Daoy (cell line): ENCODE measurements at regions not wholly inside any gene's neighbourhood (a gene's known extent, or its start where the extent isn't known, plus 50 kb on each side); places are given as distances from the start of the nearest gene placed in this dataset.
"Not testable (repeated sequence)": the region's sequence is repeated elsewhere in the genome, so short reads cannot be mapped to it uniquely, and the experiment has no call there.

Experiments
- DNase-seq: peaks from one replicate; pipeline ENCODE4 v3.0.0-alpha.2; 2015; ENCODE audit warnings: low read depth

DNA sequence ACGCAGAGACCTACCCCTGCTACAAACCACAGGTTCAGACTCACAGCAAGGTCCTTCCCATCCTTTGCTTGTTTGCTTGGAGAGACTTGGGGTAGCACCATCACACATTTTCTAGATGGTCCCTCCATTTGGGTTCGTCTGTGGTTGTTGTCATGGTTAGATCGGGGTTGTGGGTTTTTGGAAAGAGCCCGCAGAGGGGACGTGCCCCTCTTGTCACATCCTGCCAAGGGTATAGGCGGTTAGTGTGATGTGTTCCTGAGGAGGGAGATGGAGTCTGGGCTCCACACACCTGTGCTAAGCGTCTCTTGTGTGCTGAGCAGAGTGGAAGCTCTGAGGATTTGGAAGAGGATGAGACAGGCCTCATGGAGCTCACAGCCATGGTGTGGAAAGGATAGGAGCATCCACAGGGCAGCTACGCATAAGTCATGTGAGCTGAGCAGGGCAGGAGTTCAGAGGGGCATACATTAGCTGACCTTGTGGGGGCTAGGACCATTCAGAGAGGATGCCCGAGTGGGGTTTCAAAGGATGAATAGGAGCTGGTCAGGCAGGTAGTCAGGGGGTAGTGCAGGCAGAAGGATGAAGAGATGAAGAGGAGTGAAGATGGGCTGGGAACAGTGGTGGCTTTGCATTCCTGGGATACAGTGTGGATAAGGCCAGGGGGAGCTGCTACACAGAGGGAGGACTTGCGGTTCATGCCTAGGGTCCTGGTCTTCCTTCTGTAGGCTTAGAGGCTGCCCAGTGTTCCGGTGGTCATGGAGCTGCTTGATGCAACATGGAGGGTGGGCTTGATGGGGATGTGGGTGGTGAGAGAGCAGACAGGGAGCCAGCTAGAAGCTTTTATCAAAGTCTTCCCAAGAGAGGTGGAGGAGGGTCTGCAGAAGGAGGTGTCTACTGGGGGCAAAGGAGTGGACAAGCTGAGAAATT is 62.9 kb downstream of the ACKR3 start:
- no peak for DNase-seq

DNA sequence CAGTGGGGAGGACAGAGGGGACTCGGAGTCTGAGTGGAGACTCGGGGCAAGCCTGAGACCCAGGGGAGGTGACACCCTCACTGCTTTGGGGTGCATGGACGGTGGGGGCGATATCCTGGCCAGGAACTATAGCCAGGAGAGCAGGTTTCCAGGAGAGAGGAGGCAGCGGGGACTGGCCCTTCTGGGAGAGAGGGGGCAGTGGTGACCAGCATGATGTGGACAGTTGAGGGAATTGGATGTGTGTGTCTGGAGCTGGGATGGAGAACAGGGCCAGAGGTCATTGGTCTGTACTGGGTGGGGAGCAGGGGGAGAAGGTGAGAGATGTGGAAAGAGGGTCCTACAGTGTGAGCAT is 63.6 kb downstream of the ACKR3 start:
- no peak for DNase-seq

GRCh38 chr2:236633775-236634560 is 64.3 kb downstream of the ACKR3 start:
- DNase-seq: no peak

- no peak for DNase-seq
Observed at GRCh38 chr2:236636261-236636660, 66.6 kb downstream of the ACKR3 start.

DNA sequence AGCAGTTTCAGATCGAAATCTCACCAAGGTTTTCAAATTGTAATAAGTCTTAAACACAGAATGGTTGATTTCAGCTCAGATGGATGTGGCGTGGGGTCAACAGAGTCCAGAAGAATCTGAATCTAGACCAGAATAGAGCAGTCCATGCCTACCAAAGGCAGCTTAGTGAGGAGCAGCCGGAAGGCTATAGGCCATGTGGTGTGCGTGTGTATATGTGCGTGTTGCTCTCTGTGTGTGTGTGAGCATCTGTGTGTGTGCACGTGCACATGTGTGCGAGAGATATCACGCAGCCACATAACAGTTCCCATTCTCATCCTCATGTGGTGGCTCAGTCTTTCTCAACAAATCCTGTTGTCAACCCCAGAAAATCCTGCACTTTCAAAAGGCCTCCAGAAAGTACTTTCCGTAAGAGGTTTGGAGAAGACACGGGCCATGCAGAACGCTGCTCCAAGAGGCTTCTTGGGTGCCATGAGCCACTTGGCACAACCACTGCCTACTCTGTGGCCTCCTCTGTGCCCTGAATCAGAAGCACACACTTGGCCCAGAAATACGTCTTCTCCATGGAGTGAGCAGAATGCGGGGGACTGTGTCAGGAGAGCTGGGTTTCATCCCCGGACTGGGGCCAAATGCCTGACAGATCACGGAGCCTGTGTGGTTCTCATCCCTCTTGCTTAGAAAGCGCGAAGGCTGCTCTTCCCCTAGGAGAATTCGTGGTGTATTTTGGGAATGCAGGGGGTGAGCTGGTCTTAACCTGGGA is 67.3 kb downstream of the ACKR3 start:
- DNase-seq: no peak

GRCh38 chr2:236637686-236638569 is 68.3 kb downstream of the ACKR3 start:
- DNase-seq: no peak

DNA sequence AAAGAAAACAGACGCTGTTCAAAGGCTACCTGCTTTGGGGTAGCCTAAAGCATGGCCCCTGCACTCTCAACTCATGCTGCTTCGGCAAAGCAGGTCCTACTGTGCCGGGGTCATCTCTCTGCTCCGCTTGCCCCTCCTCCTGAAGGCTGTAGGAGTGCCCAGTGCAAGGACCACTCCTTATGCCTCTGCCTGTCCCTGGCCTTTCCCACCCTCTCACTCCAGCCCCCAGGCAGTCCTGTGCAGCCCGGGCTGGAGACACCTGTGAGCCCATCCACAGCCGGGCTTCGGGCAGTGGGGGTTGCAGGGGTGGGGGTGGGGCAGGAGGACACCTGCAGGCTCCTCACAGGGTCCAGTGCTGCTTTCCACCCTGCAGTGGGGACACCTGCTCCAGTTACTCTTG is 69.1 kb downstream of the ACKR3 start:
- DNase-seq: no peak

GRCh38 chr2:236639461-236640235 is 70.0 kb downstream of the ACKR3 start:
- DNase-seq: no peak

GRCh38 chr2:236641051-236641726 is 71.6 kb downstream of the ACKR3 start:
- DNase-seq: no peak

GRCh38 chr2:236642125-236642524 is 72.5 kb downstream of the ACKR3 start:
- no peak for DNase-seq

DNA sequence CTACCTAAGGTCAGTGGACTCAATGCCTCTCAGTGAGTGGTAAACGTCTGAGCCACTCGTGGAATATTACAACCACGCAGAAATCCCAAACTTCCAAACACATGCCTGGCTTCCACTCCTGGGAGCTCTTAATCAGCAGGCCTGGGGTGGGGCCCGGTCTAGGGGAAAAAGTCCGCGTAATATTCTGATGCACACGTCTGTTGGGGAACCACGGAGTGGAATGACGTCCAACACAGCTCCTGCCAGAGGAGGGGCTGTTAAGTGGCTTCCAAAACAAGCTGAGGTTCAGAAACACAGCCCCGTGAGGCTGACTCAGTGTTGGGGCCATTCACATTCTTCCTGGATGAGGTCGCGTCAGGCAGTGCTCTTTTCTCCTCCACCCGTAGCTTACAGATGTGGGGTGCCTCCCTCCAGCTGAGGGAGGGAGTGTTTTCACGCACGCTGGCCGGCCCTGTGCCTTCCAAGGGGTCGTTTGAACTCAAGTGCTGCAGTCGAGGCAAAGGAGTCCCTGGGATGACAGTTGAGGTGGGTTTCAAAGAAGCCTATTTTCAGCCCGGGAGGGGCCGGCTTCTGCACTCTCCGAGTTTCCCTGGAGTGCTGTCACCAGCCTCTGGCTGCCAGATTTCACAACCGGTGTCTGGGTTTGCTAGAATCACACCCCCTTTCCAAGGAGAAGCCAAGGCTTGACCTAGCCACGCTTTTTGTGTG is 73.1 kb downstream of the ACKR3 start:
- DNase-seq: peak; percentile 92

- DNase-seq: no peak
Observed at GRCh38 chr2:236643480-236643879, 73.9 kb downstream of the ACKR3 start.

DNA sequence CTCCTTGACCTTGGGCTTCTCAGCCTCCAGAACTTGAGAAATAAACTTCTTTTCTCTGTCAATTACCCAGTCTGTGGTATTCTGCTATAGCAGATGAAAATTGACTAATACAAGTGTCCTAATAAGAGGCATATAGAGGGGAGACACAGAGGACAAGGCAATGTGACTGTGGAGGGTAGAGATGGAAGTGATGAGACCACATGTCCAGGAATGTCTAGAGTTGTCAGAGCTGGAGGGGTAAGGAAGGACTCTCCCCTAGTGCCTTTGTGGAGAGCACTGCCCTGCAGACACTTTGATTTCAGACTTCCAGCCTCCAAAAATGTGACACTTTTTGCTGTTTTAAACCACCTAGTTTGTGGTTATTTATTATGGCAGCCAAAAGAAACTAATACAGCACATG is 74.4 kb downstream of the ACKR3 start:
- DNase-seq: no peak

DNA sequence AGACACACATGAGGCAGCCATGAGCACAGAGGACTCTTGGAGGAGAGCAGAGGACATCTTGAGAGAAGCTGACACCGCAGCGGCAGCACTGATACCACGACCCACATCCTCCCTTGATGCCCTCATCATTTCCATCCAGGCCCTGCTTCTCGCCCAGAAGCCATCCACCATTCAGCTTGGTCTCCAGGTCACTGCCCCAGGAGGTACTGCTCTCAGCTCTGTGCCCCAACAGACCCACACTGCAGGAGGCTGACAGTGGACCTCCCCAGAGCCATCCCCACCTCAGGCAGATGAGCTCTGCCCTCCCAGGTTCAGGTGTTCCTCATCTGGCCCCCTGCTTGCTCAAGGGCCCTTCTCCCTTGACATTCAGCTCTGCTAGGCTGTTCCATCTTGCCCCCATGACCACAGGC is 74.9 kb downstream of the ACKR3 start:
- DNase-seq: no peak

- DNase-seq: not testable (repeated sequence)
Observed at GRCh38 chr2:236645141-236645540, 75.5 kb downstream of the ACKR3 start.

DNA sequence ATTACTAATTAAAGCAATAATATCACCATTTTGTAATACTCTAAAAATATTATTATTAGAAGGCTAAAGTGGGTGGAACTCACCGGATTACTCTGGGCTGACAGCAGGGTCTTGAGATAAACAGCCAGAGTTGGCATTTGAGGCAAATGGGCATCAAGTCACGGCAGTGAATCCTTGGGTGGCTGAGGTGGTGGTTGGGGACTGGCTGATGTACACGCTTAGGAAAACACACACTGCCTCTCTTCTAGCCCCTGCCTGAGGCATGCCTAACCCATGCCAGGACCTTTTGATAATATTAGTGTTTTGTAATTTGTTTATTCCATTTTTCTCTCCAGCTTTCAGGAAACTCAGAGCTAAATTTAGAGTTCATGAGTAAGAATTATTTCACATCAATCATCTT is 76.8 kb downstream of the ACKR3 start:
- DNase-seq: no peak

- DNase-seq: no peak
Observed at GRCh38 chr2:236646871-236647270, 77.2 kb downstream of the ACKR3 start.

DNA sequence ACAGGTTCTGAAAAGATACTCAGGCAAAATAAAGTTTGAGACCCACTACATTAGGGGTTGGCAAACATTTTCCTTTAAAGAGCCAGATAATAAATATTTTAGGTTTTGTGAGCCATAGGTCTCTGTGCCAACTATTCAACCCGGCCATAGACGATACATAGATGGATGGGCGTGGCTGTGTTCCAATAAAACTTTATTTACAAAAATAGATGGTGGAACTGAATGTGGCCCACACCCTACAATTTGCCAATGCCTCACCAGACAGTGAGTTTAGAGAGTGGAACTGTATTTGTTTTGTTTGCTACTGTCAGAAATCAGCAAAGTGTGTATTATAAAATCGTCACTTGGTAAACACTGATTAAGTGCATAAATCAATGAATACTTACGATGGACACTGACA is 78.0 kb downstream of the ACKR3 start:
- no peak for DNase-seq

DNA sequence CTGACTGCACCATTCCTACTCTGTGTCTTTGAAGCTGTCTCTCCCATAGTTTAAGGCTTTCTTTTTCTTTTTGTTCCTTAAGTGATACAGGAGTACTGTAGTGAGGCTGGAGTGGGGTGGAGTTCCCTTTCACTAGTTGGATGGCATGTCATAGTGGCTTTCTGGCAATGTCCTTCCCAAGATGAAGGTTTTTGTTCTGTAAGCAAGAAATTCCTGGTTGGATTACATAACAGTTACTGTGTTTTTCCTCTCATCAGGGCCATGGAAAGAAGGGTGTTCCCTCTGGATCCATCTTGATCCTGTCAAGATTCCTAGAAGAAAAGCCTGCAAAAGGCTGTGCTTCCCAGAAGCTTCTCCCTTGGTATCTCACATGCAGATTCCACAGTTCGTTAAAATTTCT is 84.2 kb downstream of the ACKR3 start:
- DNase-seq: no peak
